ENCODE measurements at regions not wholly inside any gene's neighbourhood (a gene's known extent, or its start where the extent isn't known, plus 50 kb on each side); places are given as distances from the start of the nearest gene placed in this dataset.

- 78% methylated on average over 5 of the region's 5 CpGs for WGBS (ENCODE audit: insufficient coverage)
- no peaks in the 10 kb centered on the region for H3K4me1 ChIP-seq (ENCODE audit: control insufficient read depth in 2 of 2, insufficient read depth in 2 of 2, low read length in 2 of 2)
- H3K27ac Mint-ChIP-seq = no peak overlapping the region
- no peak overlapping the region for H3K27ac ChIP-seq (ENCODE audit: low read length in 2 of 2)
- no peak overlapping the region for H3K9ac ChIP-seq (ENCODE audit: low read length)
- H3K4me3 ChIP-seq (ENCODE audit: control extremely low read depth in 1 of 5, extremely low read depth in 1 of 5, insufficient read depth in 1 of 5, low read depth in 2 of 5, low read length in 4 of 5) = no peak overlapping the region
- ChIA-PET POLR2A (no interaction called here), CTCF (no interaction called here)
- no peaks in the 10 kb centered on the region for H3K79me2 ChIP-seq (ENCODE audit: control insufficient read depth, insufficient read depth, low read length)
- no peaks in the 10 kb centered on the region for H4K20me1 ChIP-seq (ENCODE audit: control insufficient read depth, insufficient read depth, low read length, poor library complexity, severe bottlenecking)
- no peak overlapping the region for H2AFZ ChIP-seq (ENCODE audit: insufficient read depth, low read depth, low read length, poor library complexity, severe bottlenecking)
- H3K4me2 ChIP-seq (replicated peaks; ENCODE audit: low read depth, low read length, poor library complexity, severe bottlenecking) = no peak overlapping the region
- no peak for TF ChIP-seq CTCF (IDR thresholded peaks at IDR 0.05)
- no peak for TF ChIP-seq EZH2 (IDR thresholded peaks at IDR 0.05; ENCODE audit: borderline replicate concordance, insufficient read depth, low read depth, low read length, poor library complexity, severe bottlenecking)
- intact Hi-C loops (cut with micrococcal nuclease) = no loop called here
- H3K9me3 Mint-ChIP-seq (ENCODE audit: insufficient read depth) = peaks cover 2% of the 10 kb centered on the region
- H3K4me3 Mint-ChIP-seq = no peak overlapping the region
- H3K27me3 Mint-ChIP-seq = no peaks in the 10 kb centered on the region
- no peaks in the 10 kb centered on the region for H3K4me1 Mint-ChIP-seq
- ATAC-seq (ENCODE audit: low read depth) (no peak), DNase-seq (no peak)
- H3K9me3 ChIP-seq (ENCODE audit: control extremely low read depth in 1 of 3, control insufficient read depth in 2 of 3, insufficient read depth in 1 of 3, low read length in 2 of 3) = peaks cover 0 to 4% (median 0%) of the 10 kb centered on the region in 3 donors
- H3K36me3 ChIP-seq (replicated peaks in 1 of 2; ENCODE audit: control extremely low read depth in 1 of 2, control insufficient read depth in 1 of 2, extremely low read depth in 1 of 2, insufficient read depth in 2 of 2, low read length in 1 of 2) = no peaks in the 10 kb centered on the region
- H3K27me3 ChIP-seq (replicated peaks in 1 of 4; ENCODE audit: control extremely low read depth in 1 of 4, control insufficient read depth in 3 of 4, insufficient read depth in 4 of 4, low read length in 3 of 4) = no peaks in the 10 kb centered on the region
Observed at GRCh38 chr12:97672870-97673269, 210.3 kb downstream of the RMST start.

DNA sequence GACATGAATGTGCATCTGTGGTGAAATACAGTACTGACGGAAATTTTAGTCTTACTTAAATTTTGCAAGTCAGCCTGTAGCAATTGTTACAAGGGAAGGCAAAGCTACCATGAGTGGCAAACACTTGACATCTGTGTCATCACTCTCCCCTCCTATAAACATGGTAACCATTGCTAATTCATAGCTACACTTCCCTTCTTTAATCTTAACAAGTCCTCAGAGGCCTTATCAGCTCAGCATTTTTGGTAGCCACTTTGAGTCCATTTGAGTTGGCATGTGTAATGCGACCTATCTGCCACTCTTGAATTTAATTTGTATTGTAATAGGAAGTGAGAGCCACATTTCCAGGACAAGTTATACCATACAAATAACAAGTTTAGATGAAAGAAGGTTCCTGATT, 218.1 kb downstream of the RMST start:
- POLR2A ChIA-PET = no interaction called here
- H4K20me1 ChIP-seq (ENCODE audit: control insufficient read depth, insufficient read depth, low read length, poor library complexity, severe bottlenecking) = no peaks in the 10 kb centered on the region
- no peak overlapping the region for H3K9ac ChIP-seq (ENCODE audit: low read length)
- no peaks in the 10 kb centered on the region for H3K4me1 Mint-ChIP-seq
- H2AFZ ChIP-seq (ENCODE audit: insufficient read depth, low read depth, low read length, poor library complexity, severe bottlenecking) = no peak overlapping the region
- no peaks in the 10 kb centered on the region for H3K27me3 Mint-ChIP-seq
- TF ChIP-seq EZH2 (IDR thresholded peaks at IDR 0.05; ENCODE audit: borderline replicate concordance, insufficient read depth, low read depth, low read length, poor library complexity, severe bottlenecking) = no peak
- no peak for TF ChIP-seq CTCF (IDR thresholded peaks at IDR 0.05)
- H3K27me3 ChIP-seq (replicated peaks in 1 of 4; ENCODE audit: control extremely low read depth in 1 of 4, control insufficient read depth in 3 of 4, insufficient read depth in 4 of 4, low read length in 3 of 4) = no peaks in the 10 kb centered on the region
- H3K4me1 ChIP-seq (ENCODE audit: control insufficient read depth in 2 of 2, insufficient read depth in 2 of 2, low read length in 2 of 2) = no peaks in the 10 kb centered on the region
- intact Hi-C loops (cut with micrococcal nuclease) = no loop called here
- no peak overlapping the region for H3K4me2 ChIP-seq (replicated peaks; ENCODE audit: low read depth, low read length, poor library complexity, severe bottlenecking)
- no peaks in the 10 kb centered on the region for H3K9me3 Mint-ChIP-seq (ENCODE audit: insufficient read depth)
- ATAC-seq (ENCODE audit: low read depth) (no peak), DNase-seq (no peak)
- no peak overlapping the region for H3K27ac ChIP-seq (ENCODE audit: low read length in 2 of 2)
- H3K4me3 Mint-ChIP-seq = no peak overlapping the region
- no peaks in the 10 kb centered on the region for H3K36me3 ChIP-seq (replicated peaks in 1 of 2; ENCODE audit: control extremely low read depth in 1 of 2, control insufficient read depth in 1 of 2, extremely low read depth in 1 of 2, insufficient read depth in 2 of 2, low read length in 1 of 2)
- no peaks in the 10 kb centered on the region for H3K9me3 ChIP-seq (ENCODE audit: control extremely low read depth in 1 of 3, control insufficient read depth in 2 of 3, insufficient read depth in 1 of 3, low read length in 2 of 3)
- WGBS (ENCODE audit: insufficient coverage) = 50% methylated on average over 1 of the region's 2 CpGs
- no peak overlapping the region for H3K4me3 ChIP-seq (ENCODE audit: control extremely low read depth in 1 of 5, extremely low read depth in 1 of 5, insufficient read depth in 1 of 5, low read depth in 2 of 5, low read length in 4 of 5)
- H3K27ac Mint-ChIP-seq = no peak overlapping the region
- H3K79me2 ChIP-seq (ENCODE audit: control insufficient read depth, insufficient read depth, low read length) = no peaks in the 10 kb centered on the region
- CTCF ChIA-PET = no interaction called here
